Ascending aorta (tissue), 2 donors: ENCODE measurements at regions not wholly inside any gene's neighbourhood (a gene's known extent, or its start where the extent isn't known, plus 50 kb on each side); places are given as distances from the start of the nearest gene placed in this dataset.
"Not testable (repeated sequence)": the region's sequence is repeated elsewhere in the genome, so short reads cannot be mapped to it uniquely, and the experiment has no call there.

ENCODE experiments used
- DNase-seq, 2 donors: peaks; one replicate each; pipeline ENCODE4 v3.0.0-alpha.2; 2019; ENCODE audit warnings: low spot score in 2 of 2
- H3K27ac ChIP-seq, 2 donors: fragments of 200-600 bp; sonication (generic); one replicate each; pipeline ENCODE4 v1.5.1; 2016 to 2017; ENCODE audit warnings: mild to moderate bottlenecking in 1 of 2
- H3K27me3 ChIP-seq: fragments of 200-600 bp; sonication (generic); one replicate; pipeline ENCODE4 v1.5.1; 2017
- H3K36me3 ChIP-seq, 2 donors: fragments of 200-600 bp; sonication (generic); one replicate each; pipeline ENCODE4 v1.5.1; 2016
- H3K4me1 ChIP-seq, 2 donors: fragments of 200-600 bp; sonication (generic); one replicate each; pipeline ENCODE4 v1.5.1; 2016 to 2017; ENCODE audit warnings: mild to moderate bottlenecking in 1 of 2
- H3K4me3 ChIP-seq, 2 donors: fragments of 200-600 bp; sonication (generic); one replicate each; pipeline ENCODE4 v1.5.1; 2016 to 2017; ENCODE audit warnings: mild to moderate bottlenecking in 1 of 2
- H3K9me3 ChIP-seq, 2 donors: fragments of 200-600 bp; sonication (generic); one replicate each; pipeline ENCODE4 v1.5.1; 2016
- intact Hi-C: fragments of 100-400 bp; cut with DNase I; formaldehyde crosslinking; loops from one replicate; pipeline ENCODE4 v1.15.1; 2023
- TF ChIP-seq, protein P1 (sequence below), 3 experiments: fragments of 200-600 bp in 2 of 3; fragments of 450-650 bp in 1 of 3; sonication (generic) in 2 of 3; IDR thresholded peaks; one replicate each; pipeline ENCODE4 v1.5.1; 2016 to 2019; ENCODE audit warnings: antibody characterized with exemption in 3 of 3, mild to moderate bottlenecking in 1 of 3, moderate library complexity in 1 of 3

DNA sequence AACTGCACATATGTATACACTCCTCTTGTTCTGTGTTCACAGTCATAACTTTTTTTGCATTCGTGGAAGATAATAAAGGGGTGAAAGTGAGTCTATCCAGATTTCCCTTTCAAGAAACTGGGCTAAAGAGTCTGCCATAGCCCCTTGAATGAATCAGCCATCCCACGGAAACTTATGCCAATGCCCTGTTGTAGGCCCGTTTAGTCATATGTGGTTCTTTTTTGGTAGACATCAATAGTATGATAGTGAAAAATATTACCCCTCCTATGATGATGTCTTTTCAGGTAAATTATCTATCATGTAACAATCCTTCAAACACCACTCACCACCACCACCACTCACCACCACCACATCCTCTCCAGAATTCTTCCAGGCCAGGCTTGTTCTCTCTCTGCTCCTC lies 99.9 kb upstream of the MYLIP start:
- TF ChIP-seq, protein P1, sequence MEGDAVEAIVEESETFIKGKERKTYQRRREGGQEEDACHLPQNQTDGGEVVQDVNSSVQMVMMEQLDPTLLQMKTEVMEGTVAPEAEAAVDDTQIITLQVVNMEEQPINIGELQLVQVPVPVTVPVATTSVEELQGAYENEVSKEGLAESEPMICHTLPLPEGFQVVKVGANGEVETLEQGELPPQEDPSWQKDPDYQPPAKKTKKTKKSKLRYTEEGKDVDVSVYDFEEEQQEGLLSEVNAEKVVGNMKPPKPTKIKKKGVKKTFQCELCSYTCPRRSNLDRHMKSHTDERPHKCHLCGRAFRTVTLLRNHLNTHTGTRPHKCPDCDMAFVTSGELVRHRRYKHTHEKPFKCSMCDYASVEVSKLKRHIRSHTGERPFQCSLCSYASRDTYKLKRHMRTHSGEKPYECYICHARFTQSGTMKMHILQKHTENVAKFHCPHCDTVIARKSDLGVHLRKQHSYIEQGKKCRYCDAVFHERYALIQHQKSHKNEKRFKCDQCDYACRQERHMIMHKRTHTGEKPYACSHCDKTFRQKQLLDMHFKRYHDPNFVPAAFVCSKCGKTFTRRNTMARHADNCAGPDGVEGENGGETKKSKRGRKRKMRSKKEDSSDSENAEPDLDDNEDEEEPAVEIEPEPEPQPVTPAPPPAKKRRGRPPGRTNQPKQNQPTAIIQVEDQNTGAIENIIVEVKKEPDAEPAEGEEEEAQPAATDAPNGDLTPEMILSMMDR (IDR thresholded peaks at IDR 0.05): no peak
- Histone ChIP-seq H3K27me3 (no peaks in the 10 kb centered on the region), H3K27ac (no peak overlapping the region), H3K9me3 (no peaks in the 10 kb centered on the region), H3K36me3 (no peaks in the 10 kb centered on the region), H3K4me1 (no peaks in the 10 kb centered on the region), H3K4me3 (no peak overlapping the region)
- intact Hi-C loops: no loop called here
- no peak for DNase-seq

DNA sequence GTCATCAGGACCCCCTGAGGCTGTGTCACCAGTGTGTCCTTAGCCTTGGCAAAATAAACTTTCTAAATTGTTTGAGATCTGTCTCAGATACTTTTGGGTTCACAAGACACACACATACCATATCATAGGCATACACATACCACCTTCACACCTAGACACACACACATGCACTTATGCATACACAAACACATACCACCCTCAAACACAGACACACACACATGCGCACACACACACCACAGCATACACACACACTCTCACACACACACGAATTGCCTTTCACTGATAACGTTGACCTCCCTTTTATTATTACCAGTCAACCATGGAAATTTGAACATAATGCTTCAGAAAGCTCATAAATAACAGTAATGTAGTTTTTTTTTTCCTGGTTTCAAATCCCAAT lies 108.6 kb upstream of the MYLIP start:
- no peak for DNase-seq
- H3K27me3 ChIP-seq: no peaks in the 10 kb centered on the region
- no peak overlapping the region for H3K27ac ChIP-seq
- TF ChIP-seq, protein P1 (IDR thresholded peaks at IDR 0.05): no peak
- H3K4me1 ChIP-seq: no peaks in the 10 kb centered on the region
- no peaks in the 10 kb centered on the region for H3K9me3 ChIP-seq
- no peak overlapping the region for H3K4me3 ChIP-seq
- no peaks in the 10 kb centered on the region for H3K36me3 ChIP-seq
- intact Hi-C loops: no loop called here

DNA sequence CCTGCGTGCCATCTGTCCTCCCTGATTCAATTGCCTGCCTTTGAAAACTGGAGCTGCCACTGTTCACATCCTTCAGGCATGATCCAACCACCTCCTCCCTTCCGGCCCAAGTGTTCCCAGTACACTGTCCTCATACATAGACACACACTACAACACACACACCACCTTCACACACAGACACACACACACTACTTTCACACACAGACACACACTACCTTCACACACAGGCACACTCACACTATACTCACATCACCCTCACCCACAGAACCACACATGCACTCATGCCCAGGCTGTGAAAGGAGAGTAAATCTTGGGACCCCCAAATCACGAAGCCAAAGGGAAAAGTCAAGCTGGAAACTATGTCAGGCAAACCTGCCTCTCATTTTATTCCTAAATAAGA lies 109.4 kb upstream of the MYLIP start:
- Histone ChIP-seq H3K4me3 (no peak overlapping the region), H3K4me1 (no peaks in the 10 kb centered on the region), H3K27me3 (no peaks in the 10 kb centered on the region), H3K9me3 (no peaks in the 10 kb centered on the region), H3K27ac (no peak overlapping the region), H3K36me3 (no peaks in the 10 kb centered on the region)
- intact Hi-C loops: no loop called here
- DNase-seq: no peak
- TF ChIP-seq, protein P1 (IDR thresholded peaks at IDR 0.05): no peak

DNA sequence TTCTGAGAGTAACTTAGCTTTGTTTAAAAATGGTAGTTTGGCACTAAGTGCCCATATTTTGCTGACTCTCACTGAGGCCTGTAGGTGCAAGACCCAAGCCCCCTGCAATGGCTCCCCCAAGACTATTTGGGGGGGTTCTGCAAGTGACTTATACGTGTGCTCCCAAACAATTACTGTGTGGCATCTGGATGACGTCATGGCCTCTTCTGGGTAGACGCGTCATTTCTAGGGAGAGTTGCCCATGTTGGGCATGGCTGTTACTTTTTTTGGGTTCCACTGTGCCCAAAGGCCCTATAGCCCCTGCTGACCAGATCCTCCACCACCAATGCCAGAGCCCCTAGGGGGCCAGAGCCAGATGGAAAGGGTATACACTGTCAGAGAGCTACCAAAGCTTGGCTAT lies 110.3 kb upstream of the MYLIP start:
- TF ChIP-seq, protein P1 (IDR thresholded peaks at IDR 0.05): no peak
- Histone ChIP-seq H3K27ac (no peak overlapping the region), H3K4me1 (no peaks in the 10 kb centered on the region), H3K9me3 (no peaks in the 10 kb centered on the region), H3K4me3 (no peak overlapping the region), H3K27me3 (no peaks in the 10 kb centered on the region), H3K36me3 (no peaks in the 10 kb centered on the region)
- DNase-seq: no peak
- intact Hi-C loops: no loop called here

DNA sequence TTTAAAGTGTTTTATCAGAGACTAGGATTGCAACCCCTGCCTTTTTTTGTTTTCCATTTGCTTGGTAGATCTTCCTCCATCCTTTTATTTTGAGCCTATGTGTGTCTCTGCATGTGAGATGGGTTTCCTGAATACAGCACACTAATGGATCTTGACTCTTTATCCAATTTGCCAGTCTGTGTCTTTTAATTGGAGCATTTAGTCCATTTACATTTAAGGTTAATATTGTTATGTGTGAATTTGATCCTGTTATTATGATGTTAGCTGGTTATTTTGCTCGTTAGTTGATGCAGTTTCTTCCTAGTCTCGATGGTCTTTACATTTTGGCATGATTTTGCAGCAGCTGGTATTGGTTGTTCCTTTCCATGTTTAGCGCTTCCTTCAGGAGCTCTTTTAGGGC lies 114.6 kb upstream of the MYLIP start:
- H3K27ac ChIP-seq, DNase-seq, intact Hi-C loops, H3K27me3 ChIP-seq, H3K4me1 ChIP-seq, H3K4me3 ChIP-seq, H3K9me3 ChIP-seq, H3K36me3 ChIP-seq: not testable (repeated sequence)

DNA sequence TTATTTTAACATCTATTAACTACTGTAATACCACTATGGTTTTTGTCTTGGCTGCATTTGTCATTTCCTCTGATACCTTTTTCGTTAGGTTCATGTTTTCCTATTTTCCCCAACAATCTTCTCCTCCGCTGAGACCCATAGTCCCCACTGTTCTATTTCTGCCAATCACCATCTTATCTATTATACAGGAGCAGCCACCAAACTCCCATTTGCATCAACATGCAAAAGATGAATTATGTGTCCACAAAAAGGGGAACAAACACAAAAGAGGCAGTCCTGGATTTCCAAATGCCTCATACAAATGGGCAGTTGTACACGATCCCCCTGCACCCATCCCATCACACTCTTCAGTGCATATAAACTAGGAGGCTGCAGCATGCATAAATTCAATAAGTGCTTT lies 121.7 kb upstream of the MYLIP start:
- Histone ChIP-seq H3K4me3 (no peak overlapping the region), H3K27ac (no peak overlapping the region), H3K4me1 (no peaks in the 10 kb centered on the region), H3K9me3 (no peaks in the 10 kb centered on the region), H3K27me3 (no peaks in the 10 kb centered on the region), H3K36me3 (no peaks in the 10 kb centered on the region)
- DNase-seq: no peak
- TF ChIP-seq, protein P1 (IDR thresholded peaks at IDR 0.05): no peak
- intact Hi-C loops: no loop called here
